NCI-H524 treated with DMSO at 0.1 percent for 48 hours (cell line): ENCODE measurements at regions not wholly inside any gene's neighbourhood (a gene's known extent, or its start where the extent isn't known, plus 50 kb on each side); places are given as distances from the start of the nearest gene placed in this dataset.
"Not testable (repeated sequence)": the region's sequence is repeated elsewhere in the genome, so short reads cannot be mapped to it uniquely, and the experiment has no call there.

Experiments
- DNase-seq: peaks from one replicate; lab custom pipeline; 2025; lab: John Stamatoyannopoulos, UW

DNA sequence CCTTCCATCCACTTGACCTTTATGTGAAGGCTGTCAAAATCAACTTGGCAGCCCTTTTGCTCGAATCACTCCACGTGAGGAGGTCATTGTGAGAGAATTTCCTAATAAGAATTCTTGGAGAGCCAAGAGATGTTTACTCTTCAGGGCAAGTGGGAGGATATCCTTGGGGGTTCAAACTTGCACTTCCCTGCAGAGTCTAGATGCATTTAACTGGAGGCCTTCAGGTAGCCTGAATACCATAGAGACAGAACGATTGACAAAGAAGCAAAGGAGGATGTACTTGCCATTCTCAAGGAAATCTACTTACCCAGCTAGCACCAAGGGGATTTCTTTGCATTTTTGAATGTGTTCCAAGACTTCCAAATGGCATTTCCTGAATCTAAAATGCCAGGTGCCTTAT is 1702.6 kb upstream of the FLRT2 start:
- no peak for DNase-seq

DNA sequence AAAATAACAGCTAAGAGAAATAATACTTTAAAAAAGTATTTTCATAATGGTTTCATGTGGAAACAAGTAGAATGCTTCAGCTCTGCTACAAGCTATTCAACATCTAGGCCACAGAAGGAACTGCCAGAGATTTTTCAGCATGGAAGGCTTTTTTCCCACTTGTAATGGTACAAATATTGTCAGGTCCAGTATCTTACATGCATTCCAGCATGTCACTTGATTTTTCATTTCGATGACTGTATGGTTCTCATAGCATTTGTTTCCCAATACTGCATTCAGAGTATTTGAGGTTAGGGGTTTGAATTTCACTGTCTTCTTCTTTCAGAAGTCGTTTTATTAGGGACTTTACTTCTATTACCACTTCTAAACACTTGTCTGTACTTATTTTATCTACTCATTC is 1701.5 kb upstream of the FLRT2 start:
- DNase-seq, result no peak

DNA sequence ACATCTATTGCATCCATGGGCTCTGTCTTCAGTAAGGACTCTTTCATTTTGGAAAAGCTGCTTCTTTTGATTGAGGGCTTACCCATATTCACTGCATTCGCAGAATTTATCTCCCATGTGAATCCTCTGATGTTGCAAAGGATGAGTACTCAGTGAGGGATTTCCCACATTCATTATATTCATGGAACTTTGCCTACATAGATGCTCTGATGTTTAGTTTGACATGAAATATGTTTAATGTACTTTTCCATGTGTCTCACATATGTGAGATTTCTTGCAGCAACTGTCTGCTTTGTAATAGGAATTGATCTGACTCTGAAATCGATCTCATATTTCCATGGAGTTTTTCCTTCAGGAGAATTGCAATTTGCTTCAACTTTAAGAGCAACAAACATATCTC is 1699.6 kb upstream of the FLRT2 start:
- DNase-seq, result no peak

DNA sequence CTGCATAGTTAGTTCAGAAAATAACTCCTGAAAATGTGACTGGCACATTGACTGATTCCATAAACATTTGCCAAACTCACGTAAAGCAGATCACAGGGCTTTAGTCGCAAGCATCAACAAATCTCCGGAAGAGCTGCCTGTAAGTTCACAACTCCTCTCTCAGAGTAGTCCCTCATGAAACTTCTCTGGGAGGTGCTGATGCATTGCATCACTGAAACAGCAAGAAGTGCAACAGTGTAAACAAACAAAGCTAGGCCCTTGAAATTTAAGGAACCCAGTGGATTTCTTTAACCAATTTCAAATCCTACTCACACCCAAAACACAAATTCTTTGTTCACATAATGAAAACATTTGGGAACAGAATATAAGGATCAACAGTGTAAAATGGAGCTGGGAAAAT is 1691.7 kb upstream of the FLRT2 start:
- no peak for DNase-seq

DNA sequence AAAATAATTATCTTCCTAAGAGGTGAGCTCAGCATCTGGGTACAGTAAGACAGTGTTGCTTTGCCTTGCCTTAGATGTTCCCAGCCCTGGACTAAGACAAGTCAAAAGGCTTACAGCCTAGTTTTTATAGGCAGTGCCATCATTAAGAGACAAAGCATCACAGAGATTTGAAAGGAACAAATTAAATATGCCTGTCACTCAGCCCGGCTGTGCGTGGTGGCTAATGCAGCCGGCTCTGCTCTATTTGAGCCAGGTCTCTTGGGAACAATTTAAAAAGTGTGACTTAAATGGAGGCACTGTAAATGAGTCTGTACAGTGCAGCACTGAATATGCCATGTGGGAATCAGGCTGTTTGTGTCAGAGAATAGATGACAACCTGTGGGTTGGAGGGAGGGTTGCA is 1687.4 kb upstream of the FLRT2 start:
- no peak for DNase-seq

DNA sequence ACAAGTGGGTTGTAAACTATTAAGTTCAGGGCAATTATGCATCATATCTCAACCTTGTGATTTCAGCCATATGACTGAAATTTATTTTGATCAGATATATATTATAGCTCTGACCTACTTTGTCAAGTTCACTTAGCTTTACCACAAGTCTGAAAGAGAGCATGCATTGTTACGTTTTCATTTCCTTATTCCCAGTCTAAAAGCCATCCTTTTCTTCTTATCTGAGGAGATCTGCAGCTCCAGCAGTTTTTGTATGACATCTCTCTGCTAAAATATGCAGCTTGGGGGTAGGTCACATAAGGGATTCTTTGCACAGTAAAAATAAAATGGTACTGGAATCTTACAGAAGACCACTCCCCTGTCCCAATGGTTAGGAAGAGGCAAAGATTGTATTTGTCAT is 1682.8 kb upstream of the FLRT2 start:
- no peak for DNase-seq

DNA sequence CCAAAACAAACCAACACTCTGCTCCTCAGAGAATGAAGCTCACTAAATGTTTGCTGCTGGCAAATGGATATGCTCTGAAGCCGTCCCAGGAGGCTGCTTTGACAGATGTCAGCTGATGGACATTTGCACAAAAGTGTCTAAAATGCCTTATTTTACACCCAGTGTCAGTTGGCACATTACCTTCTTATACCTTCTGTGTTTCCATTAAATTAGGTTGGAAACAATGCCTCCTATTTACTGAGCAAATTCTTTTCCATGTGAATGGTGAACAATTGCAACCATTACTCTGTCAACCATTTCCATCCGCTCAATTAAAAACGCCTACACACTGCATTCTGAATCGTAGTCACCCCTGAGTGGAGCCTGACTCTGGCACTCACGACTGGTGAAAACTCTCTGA is 1679.9 kb upstream of the FLRT2 start:
- no peak for DNase-seq

DNA sequence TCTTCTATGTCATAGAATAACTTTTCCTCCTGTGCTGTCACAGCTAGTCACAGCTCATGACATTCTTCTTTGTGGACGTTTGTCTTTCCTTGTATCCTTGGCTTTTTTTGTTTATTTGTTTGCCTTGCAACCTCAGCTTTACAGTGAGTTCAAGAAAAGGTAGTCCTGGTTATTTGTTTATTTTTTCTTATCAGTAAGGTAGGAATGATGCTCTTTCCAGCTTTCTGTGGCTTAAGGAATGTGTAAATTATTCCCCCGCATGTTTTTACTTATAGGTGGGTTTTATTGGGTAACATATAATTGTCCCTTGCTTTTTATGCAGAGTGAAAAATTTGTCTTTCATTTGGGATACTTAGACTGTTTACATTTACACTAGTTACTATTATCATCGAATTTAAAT is 1673.6 kb upstream of the FLRT2 start:
- no peak for DNase-seq

DNA sequence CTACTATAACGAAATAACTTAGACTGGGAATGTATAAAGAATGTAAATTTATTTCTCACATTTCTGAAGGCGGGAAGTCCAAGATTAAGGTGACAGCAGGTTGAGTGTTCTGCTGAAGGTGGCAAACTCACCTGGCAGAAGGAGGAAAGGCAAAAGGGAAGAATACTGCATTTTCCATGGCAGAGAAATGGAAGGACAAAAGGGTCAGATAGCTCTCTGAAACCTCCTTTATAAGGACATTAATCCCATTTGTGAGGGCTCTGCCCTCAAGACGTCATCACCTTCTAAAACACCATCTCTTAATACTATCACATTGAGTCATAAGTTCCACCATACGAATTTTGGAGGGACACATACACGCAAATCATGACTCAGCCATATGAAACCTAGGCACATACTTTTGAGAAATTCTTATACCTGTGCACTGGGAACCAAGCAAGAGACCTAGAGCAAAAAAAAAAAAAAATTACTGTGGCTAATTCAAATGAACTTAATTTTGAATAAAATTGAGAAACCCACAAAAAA is 1669.3 kb upstream of the FLRT2 start:
- no peak for DNase-seq

DNA sequence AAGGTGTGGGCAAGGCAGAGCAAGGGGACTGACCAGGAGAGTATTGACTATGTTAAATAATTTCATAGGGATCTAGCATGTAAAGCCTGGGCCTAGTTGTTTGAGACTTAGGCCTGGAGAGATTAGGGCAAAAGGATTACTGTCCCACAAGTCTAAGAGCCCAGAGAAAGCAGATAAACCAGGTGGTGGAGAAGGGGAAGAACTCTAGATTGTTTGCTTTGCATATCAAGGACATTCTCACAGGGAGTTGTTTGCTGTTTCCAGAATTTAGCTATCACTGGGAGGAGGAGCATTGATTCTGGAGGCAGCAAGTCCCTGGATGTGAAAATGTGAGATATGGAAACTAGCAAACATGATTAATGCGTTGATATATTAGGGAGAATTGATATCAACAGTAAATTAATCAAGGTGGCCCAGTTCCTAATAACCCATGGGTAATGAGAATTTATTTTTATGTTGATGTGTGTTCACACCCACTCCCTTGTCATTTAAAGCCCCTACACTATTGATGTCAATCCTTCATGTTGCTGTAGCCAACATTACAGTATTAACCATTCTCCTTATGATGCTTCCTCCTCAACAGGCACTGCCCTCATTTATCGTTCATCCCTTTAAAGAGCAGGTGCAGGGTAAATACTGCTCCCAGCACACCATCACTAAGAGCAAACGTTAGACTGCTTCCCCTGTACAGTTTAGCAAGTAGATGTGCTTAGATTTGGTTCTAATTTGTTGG is 1666.7 kb upstream of the FLRT2 start:
- DNase-seq, result no peak

DNA sequence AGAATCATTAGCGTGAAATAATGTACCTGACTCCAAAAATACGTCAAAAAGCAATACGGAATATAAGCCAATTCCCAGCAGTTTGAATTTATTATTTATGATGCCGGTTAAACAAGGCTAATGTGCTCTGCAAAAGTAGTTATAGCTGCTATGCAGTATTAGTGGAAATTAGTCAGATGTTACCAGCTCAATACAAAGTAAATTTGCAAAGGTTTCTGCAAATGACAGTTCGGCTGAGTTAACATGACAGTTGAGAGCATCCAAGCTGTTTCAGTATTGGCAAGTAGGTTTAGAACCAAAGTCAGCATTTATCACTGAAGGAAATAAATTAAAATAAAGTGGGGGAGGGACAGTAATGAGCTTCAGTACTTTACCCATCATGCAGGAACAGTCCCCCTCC is 1665.8 kb upstream of the FLRT2 start:
- DNase-seq, result no peak

DNA sequence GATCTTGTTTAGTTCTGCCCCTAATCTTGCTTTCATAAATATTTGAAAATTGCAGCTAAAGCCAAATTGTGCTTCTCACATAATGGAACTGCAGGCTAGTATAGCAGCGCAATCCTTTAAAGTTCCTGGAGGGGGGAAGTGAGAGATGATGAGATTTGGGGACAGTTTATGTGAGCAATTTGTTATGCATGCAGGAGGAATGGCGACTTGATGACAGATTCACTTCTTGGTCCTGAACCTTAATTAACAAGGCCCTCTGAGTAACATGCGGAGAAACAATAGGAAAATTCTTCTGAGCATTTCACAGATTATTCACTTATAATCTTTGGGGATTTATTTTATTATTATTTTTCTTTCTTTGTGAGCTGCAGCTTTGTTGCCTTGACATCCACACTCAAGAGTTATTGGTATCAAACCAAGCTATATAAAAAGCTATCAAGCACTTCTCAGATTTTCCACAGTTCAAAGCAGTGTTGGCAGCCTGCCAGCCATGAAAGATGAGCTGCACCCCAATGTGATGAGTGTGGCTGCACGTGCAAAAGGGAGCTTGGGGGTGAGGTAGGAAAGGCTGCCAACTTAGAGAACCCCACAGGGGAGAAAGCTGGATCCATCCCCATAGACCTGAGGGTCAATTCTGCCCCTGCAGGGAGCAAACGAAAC is 1662.2 kb upstream of the FLRT2 start:
- DNase-seq, result no peak

DNA sequence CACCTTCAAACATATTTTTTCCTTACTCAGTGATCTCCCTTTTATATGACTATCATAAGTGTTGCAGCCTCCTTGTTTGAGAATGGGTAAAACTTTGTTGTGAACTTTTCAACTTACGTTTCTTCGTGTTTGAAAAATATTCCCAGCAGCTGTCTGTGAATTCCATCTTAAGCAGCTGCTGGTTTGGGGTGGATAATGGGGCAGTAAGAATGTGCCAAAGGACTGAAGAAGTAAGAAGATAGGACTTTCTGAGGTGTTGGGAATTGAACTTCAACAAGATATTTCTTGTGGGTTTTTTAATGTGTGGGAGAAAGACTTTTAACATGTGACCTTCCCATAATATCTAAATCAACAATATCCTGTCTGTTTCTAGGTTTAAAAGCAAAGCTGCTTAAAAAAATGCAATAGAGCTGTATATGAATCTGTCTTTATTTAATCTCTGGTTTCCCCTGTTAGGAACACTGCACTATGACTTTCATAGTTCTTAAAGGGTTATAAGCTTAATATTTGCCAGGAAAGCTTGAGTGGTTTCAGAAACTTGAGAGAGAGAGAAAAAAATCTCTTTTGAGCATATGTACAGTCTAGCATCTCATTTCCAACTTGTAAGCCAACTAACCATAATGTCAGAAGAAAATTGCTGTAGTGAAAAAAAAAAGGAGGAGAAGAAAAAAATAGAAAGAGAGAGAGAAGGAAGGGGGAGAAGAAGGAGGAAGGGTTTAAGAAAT is 1659.2 kb upstream of the FLRT2 start:
- no peak for DNase-seq

DNA sequence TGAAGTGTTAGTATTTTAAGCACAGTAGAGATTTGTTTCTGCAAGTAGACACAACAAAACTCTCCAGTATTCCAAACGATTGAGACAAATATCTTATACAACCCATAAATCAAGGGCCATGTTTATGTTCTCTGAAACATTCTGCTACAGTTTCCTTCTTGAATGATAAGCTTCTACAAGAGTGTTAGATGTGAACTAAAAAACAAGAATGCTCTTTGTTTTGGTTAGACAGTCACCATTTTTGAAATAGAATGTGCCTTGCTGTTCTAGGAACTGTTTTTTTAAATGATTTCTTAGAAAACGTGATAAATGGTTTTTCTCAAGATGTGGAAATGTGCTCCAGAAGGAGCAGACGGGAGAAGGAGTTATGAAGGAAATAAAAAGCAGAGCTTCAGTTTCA is 1656.3 kb upstream of the FLRT2 start:
- DNase-seq, result no peak

DNA sequence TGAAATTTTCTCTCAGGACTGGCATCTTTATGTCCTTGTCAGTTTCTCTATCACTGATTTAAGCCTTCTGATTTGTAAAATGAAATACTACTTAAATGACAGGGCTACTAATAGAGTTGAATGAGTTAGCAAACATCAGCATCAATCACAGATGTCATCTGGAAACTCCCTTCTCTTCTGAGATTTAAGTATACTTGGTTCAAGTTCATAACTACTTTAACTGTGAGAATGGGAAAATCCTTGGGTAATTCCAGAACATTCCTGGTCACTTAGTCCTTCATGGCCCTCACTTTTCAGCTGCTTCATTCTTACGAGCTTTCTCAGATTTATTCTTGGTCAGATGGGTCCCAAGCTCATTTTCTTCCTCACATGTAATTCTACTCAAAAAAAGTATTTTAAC is 1655.3 kb upstream of the FLRT2 start:
- no peak for DNase-seq

DNA sequence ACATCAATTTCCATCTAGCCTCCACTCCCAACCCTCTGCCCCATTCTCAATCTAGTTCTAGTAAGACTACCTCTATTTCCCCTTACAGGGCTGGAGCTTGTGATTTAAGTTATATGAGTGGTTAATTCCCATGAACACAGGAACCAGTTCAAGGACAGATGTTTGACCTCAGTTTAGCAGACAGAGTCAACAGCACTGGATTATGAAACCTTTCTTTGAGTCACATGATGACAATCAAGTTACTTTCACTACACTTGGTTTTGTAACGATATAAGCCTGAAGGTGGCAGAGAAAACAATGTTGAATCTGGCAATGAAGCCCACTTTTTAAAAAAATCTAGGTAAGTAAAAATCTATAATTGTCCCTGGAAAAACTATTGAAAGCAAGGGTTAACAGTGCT is 1646.2 kb upstream of the FLRT2 start:
- no peak for DNase-seq

DNA sequence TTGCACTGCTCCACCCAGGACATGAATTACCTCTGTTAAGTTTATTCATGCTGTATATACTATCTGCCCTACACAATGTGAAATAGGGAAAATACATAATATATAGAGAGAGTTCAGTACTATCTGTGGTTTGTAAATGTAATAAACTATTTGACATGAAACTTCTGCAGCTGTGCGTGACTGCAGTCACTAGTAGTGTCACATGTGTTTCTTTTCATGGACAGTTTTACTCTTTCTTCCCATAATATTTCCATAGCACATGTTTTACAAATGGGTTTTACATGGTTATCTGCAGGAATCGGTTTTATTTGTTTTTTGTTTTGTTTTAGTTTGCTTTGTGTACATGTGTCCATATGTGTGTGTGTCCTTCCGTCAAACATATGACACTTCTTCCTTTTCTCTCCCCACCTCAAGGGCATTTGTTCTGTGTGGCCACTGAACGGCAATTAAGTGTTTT is 1644.1 kb upstream of the FLRT2 start:
- no peak for DNase-seq

DNA sequence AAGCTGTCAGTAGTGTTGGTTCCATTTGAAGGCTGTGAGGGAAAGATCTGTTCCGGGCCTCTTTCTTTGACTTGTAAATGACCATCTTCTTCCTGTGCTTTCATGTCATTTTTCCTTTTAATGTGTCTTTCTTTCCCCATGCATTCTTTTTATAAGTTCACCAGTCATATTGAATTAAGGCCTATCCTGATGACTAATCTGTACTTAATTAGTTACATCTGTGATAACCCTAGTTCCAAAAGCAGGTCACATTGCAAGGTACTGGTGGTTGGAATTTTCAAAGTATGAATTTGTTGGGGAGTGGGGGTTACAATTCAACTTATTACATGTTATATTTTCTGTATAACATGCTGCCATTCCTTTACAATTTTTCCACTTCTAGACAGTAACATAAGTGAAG is 1642.1 kb upstream of the FLRT2 start:
- no peak for DNase-seq

DNA sequence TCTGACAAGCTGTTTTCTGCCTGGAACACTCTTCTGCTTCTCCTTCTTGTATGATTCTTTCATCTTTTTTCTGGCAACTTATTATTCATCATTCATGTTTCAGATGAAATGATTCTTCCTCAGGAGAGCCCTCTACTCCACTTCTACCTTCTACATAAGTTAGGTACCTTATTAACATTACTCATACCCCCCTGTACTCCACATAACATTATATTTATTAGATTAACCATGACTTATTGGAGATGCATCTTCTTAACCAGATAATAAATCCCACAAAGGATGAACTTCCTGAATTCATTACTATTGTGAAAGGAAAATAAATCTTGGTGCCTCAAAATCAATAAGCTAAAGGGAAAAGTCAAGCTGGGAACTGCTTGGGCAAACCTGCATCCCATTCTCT is 1636.5 kb upstream of the FLRT2 start:
- no peak for DNase-seq

DNA sequence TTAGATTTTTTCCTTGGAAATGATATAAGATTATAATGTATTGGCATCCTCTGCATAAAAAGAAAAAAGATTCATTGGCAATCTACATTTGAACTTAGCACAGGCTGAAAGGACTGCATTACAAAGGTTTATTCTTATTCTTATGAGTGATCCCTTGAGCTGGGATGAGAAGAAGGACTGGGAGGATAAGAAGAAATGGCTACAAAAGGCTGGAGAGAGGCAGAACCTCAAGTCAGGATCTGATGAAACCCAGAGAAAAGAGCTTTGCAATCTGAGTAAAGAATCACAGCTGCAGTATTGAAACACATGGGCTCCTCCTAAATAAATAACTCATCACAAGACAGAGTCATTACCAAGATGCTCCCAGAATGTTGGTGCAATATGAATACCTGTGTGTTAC is 1635.4 kb upstream of the FLRT2 start:
- DNase-seq, result no peak

DNA sequence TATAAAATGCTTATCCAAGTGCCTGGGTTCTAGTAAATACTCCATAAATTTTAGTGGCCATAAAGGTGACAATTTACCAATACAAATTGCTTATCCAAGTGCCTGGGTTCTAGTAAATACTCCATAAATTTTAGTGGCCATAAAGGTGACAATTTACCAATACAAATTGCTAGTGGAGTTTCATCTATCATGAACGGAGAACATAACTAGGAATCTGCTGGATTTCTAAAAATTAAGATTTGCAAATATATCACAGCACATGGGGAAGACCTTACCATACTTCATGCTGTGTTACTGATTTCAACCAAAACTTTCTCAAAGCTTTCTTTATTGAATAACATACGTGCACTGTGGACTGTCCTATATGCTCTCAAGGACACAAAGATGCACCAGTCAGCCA is 1631.4 kb upstream of the FLRT2 start:
- not testable (repeated sequence) for DNase-seq

DNA sequence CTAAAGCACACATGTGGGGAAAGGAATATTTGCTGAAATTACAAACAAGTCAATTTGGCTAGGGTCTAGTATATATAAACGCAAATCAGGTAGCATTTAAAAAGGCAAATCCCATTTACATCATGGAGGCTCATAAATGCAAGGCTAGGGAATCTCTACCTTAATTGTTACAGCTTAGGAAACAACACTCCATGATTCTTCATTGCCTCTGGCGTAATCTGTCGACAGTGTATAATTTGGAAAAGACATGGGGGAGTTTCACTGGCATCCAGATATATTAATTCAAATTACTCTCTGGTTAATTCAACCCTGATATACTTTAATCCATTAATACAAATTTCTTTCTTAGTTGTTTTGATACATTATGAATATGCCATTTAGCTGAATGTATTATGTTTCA is 1630.2 kb upstream of the FLRT2 start:
- DNase-seq, result no peak

DNA sequence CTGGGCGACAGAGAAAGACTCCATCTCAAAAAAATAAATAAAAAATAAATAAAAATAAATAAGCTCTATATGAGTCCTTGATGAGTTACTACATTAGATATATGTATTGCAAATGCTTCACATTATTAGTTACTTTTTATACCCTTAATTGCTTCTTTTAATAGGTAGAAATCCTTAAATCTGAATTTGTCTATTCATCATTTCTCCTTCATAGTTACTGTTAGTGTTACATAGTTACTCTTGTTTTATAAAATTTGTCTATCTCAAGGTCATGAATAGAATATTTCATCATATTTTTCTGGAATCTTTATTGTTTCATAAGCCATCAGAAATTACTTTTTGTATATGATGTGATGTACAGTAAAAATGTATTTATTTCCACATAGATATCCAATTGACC is 1624.8 kb upstream of the FLRT2 start:
- DNase-seq, result no peak
